K562 (cell line): ENCODE measurements at regions not wholly inside any gene's neighbourhood (a gene's known extent, or its start where the extent isn't known, plus 50 kb on each side); places are given as distances from the start of the nearest gene placed in this dataset.

Source experiments
- EGR1 ChIP-seq: fragments of 450-650 bp; conservative IDR thresholded peaks from 2 replicates; pipeline ENCODE4 v1.6.1; 2017; ENCODE audit warnings: mild to moderate bottlenecking
- FOSL1 ChIP-seq: fragments of 200-800 bp; sonication (Bioruptor generic); conservative IDR thresholded peaks from 2 replicates; pipeline ENCODE4 v1.6.1; 2016; ENCODE audit warnings: missing genetic modification characterization, missing compliant biosample characterization
- LEF1 ChIP-seq: fragments of 450-650 bp; IDR thresholded peaks from 2 replicates; pipeline ENCODE4 v1.6.1; 2016; ENCODE audit warnings: mild to moderate bottlenecking
- PHF21A ChIP-seq: fragments of 450-650 bp; IDR thresholded peaks from 2 replicates; pipeline ENCODE4 v1.6.1; 2017; ENCODE audit warnings: low read depth, borderline replicate concordance
- SREBF1 ChIP-seq: fragments of 150-350 bp; IDR thresholded peaks from 2 replicates; pipeline ENCODE4 v1.6.1; 2014; ENCODE audit warnings: antibody characterized with exemption, low read depth, low read length, borderline replicate concordance
- SUPT5H ChIP-seq: fragments of 450-650 bp; IDR thresholded peaks from 2 replicates; pipeline ENCODE4 v1.6.1; 2016
- TF ChIP-seq, protein P1 (sequence below): fragments of 250-450 bp; sonication (Bioruptor Pico); IDR thresholded peaks from 2 replicates; pipeline ENCODE4 v1.9.0; 2021; ENCODE audit warnings: mild to moderate bottlenecking, inconsistent platforms

DNA sequence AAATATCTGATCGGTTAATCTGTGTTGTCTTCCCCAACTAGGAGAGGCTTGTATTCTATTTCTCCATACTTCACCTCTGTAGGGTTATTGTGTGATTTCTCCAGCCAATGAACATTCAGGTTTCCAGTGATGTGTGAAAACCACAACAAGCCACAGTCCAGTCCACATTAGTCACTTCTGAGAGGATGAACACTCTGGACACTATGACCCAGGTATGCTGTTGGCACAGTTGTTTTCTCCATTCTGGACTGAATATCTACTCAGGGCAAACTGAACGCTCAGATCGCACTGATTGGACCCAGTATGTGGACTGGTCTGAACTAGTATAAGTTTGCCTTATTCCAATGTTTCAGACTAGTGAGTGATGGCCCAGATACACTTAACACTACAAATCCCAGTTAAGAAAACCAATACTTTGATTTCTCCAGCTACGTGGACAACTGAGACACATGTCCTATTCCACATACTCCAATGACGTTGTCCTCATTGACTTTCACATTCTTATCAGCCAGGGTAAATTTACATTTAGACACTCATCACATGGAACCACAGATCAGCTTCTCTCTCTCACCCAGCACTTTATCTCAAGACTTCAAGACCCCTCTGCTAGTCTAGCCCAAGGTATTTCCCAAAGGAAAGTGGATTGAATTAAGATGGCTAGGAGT lies 587.4 kb upstream of the SGO1 start:
- TF ChIP-seq SUPT5H (no peak), FOSL1 (tag) (no peak), LEF1 (no peak), PHF21A (no peak), EGR1 (no peak), SREBF1 (no peak)
- TF ChIP-seq, protein P1, sequence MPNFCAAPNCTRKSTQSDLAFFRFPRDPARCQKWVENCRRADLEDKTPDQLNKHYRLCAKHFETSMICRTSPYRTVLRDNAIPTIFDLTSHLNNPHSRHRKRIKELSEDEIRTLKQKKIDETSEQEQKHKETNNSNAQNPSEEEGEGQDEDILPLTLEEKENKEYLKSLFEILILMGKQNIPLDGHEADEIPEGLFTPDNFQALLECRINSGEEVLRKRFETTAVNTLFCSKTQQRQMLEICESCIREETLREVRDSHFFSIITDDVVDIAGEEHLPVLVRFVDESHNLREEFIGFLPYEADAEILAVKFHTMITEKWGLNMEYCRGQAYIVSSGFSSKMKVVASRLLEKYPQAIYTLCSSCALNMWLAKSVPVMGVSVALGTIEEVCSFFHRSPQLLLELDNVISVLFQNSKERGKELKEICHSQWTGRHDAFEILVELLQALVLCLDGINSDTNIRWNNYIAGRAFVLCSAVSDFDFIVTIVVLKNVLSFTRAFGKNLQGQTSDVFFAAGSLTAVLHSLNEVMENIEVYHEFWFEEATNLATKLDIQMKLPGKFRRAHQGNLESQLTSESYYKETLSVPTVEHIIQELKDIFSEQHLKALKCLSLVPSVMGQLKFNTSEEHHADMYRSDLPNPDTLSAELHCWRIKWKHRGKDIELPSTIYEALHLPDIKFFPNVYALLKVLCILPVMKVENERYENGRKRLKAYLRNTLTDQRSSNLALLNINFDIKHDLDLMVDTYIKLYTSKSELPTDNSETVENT (CRISPR knock-in tag), result no peak
